GM23338 (cell line): ENCODE measurements at regions not wholly inside any gene's neighbourhood (a gene's known extent, or its start where the extent isn't known, plus 50 kb on each side); places are given as distances from the start of the nearest gene placed in this dataset.

Source experiments
- ATAC-seq: fragments of 200-7000 bp; cut with Tn5 transposase; 3 replicates; pipeline ENCODE4 v1.9.1; 2020
- DNase-seq: peaks from one replicate; pipeline ENCODE4 v3.0.0-alpha.2; 2015; ENCODE audit warnings: low spot score
- H2AFZ ChIP-seq: fragments of 200-600 bp; sonication (generic); 2 replicates; pipeline ENCODE4 v1.8.0; 2016; ENCODE audit warnings: antibody characterized with exemption, mild to moderate bottlenecking, moderate library complexity
- H3F3A ChIP-seq: fragments of 200-600 bp; sonication (generic); replicated peaks from 2 replicates; pipeline ENCODE4 v1.8.0; 2017; ENCODE audit warnings: antibody characterized with exemption, mixed run types, low read depth
- H3K27ac ChIP-seq: fragments of 200-600 bp; sonication (generic); 2 replicates; pipeline ENCODE4 v1.6.1; 2016; ENCODE audit warnings: low read depth
- H3K27me3 ChIP-seq: fragments of 200-600 bp; sonication (generic); 2 replicates; pipeline ENCODE4 v1.8.0; 2016; ENCODE audit warnings: mild to moderate bottlenecking, mixed run types, moderate library complexity; ENCODE audit not compliant: insufficient read depth
- H3K36me3 ChIP-seq: fragments of 200-600 bp; sonication (generic); 2 replicates; pipeline ENCODE4 v1.8.0; 2016; ENCODE audit warnings: mild to moderate bottlenecking; ENCODE audit not compliant: insufficient read depth
- H3K4me1 ChIP-seq: fragments of 200-600 bp; sonication (generic); 2 replicates; pipeline ENCODE4 v1.8.0; 2016; ENCODE audit warnings: mild to moderate bottlenecking, moderate library complexity; ENCODE audit not compliant: insufficient read depth
- H3K4me2 ChIP-seq: fragments of 200-600 bp; sonication (generic); 2 replicates; pipeline ENCODE4 v1.7.1; 2017; ENCODE audit warnings: mixed run types
- H3K4me3 ChIP-seq: fragments of 200-600 bp; sonication (generic); 2 replicates; pipeline ENCODE4 v1.6.1; 2016; ENCODE audit warnings: mixed run types
- H3K79me2 ChIP-seq: fragments of 200-600 bp; sonication (generic); replicated peaks from 2 replicates; pipeline ENCODE4 v1.8.0; 2017; ENCODE audit warnings: mild to moderate bottlenecking; ENCODE audit not compliant: insufficient read depth
- H3K9me2 ChIP-seq: fragments of 200-600 bp; sonication (generic); 2 replicates; pipeline ENCODE4 v1.8.0; 2017; ENCODE audit not compliant: insufficient read depth
- H4K20me1 ChIP-seq: fragments of 200-600 bp; sonication (generic); replicated peaks from 2 replicates; pipeline ENCODE4 v1.8.0; 2017; ENCODE audit warnings: mild to moderate bottlenecking; ENCODE audit not compliant: insufficient read depth
- H3K27ac Mint-ChIP-seq: 2 replicates; pipeline ENCODE4 v1.8.0; 2020; ENCODE audit warnings: inconsistent platforms, mild to moderate bottlenecking, moderate library complexity, mixed read lengths
- H3K27me3 Mint-ChIP-seq: 3 replicates; pipeline ENCODE4 v1.8.0; 2022; ENCODE audit warnings: low read depth, mild to moderate bottlenecking, moderate library complexity, mixed read lengths, inconsistent platforms; ENCODE audit not compliant: insufficient read depth, poor library complexity
- H3K36me3 Mint-ChIP-seq: 3 replicates; pipeline ENCODE4 v1.8.0; 2021; ENCODE audit warnings: low read depth, mild to moderate bottlenecking, inconsistent platforms, moderate library complexity, mixed read lengths
- H3K4me1 Mint-ChIP-seq: 3 replicates; pipeline ENCODE4 v1.8.0; 2020; ENCODE audit warnings: mild to moderate bottlenecking, inconsistent platforms, mixed read lengths
- H3K4me3 Mint-ChIP-seq: 3 replicates; pipeline ENCODE4 v1.8.0; 2021; ENCODE audit warnings: moderate library complexity, mild to moderate bottlenecking, inconsistent platforms, mixed read lengths
- H3K9me3 Mint-ChIP-seq: 3 replicates; pipeline ENCODE4 v1.8.0; 2020; ENCODE audit warnings: moderate library complexity, mild to moderate bottlenecking, inconsistent platforms, mixed read lengths
- CTCF ChIP-seq, 2 experiments: fragments of 200-600 bp in 1 of 2; sonication (generic) in 1 of 2; conservative IDR thresholded peaks; 2 replicates each; pipeline versions ENCODE4 v1.5.1 to v1.6.1; 2016 to 2017; ENCODE audit warnings: antibody characterized with exemption in 2 of 2, low read depth in 2 of 2, mild to moderate bottlenecking in 2 of 2, moderate library complexity in 1 of 2
- EZH2 ChIP-seq: fragments of 200-600 bp; sonication (generic); IDR thresholded peaks from one replicate; pipeline ENCODE4 v1.8.0; 2017; ENCODE audit warnings: antibody characterized with exemption, mild to moderate bottlenecking, low read depth; ENCODE audit not compliant: unreplicated experiment
- EZH2phosphoT487 ChIP-seq: fragments of 200-600 bp; sonication (generic); IDR thresholded peaks from one replicate; pipeline ENCODE4 v1.8.1; 2018; ENCODE audit warnings: antibody characterized with exemption; ENCODE audit not compliant: unreplicated experiment
- JUNB ChIP-seq: IDR thresholded peaks from one replicate; pipeline ENCODE4 v1.6.1; 2016; ENCODE audit warnings: antibody characterized with exemption; ENCODE audit not compliant: unreplicated experiment
- NANOG ChIP-seq: IDR thresholded peaks from 2 replicates; pipeline ENCODE4 v1.6.1; 2016; ENCODE audit warnings: antibody characterized with exemption, borderline replicate concordance
- POLR2AphosphoS5 ChIP-seq: IDR thresholded peaks from 2 replicates; pipeline ENCODE4 v1.6.1; 2016; ENCODE audit warnings: antibody characterized with exemption, low read depth
- REST ChIP-seq: IDR thresholded peaks from one replicate; pipeline ENCODE4 v1.6.1; 2018; ENCODE audit warnings: antibody characterized with exemption; ENCODE audit not compliant: unreplicated experiment
- STAT1 ChIP-seq: IDR thresholded peaks from one replicate; pipeline ENCODE4 v1.6.1; 2016; ENCODE audit warnings: antibody characterized with exemption; ENCODE audit not compliant: unreplicated experiment
- ZNF114 ChIP-seq: fragments of 250-450 bp; sonication (Bioruptor Pico); IDR thresholded peaks from 2 replicates; pipeline ENCODE4 v1.5.0; 2020; ENCODE audit warnings: mild to moderate bottlenecking, moderate library complexity
- ZNF331 ChIP-seq: fragments of 250-450 bp; sonication (Bioruptor Pico); IDR thresholded peaks from 2 replicates; pipeline ENCODE4 v1.5.0; 2020; ENCODE audit warnings: low read depth, mild to moderate bottlenecking, moderate library complexity
- ZNF462 ChIP-seq: fragments of 250-450 bp; sonication (Bioruptor Pico); IDR thresholded peaks from 2 replicates; pipeline ENCODE4 v1.5.0; 2020; ENCODE audit warnings: mild to moderate bottlenecking, moderate library complexity
- TF ChIP-seq, protein P1 (sequence below): IDR thresholded peaks from 2 replicates; pipeline ENCODE4 v1.6.1; 2016; ENCODE audit warnings: antibody characterized with exemption

- Mint-ChIP-seq H3K9me3 (peaks cover 16% of the 10 kb centered on the region), H3K27ac (no peak overlapping the region), H3K4me1 (peaks cover 15% of the 10 kb centered on the region), H3K36me3 (peaks cover 5% of the 10 kb centered on the region; the same call in 2 of the 3 replicates), H3K4me3 (no peak overlapping the region), H3K27me3 (peaks cover 4% of the 10 kb centered on the region)
- no peaks in the 10 kb centered on the region for H3K79me2 ChIP-seq
- ATAC-seq = no peak
- no peaks in the 10 kb centered on the region for H3F3A ChIP-seq
- H2AFZ ChIP-seq = no peak overlapping the region
- H3K4me2 ChIP-seq = no peak overlapping the region
- H4K20me1 ChIP-seq = no peaks in the 10 kb centered on the region
- no peaks in the 10 kb centered on the region; the same call in none of the 2 replicates for H3K9me2 ChIP-seq
- H3K4me1 ChIP-seq = peaks cover 10% of the 10 kb centered on the region
- no peak for TF ChIP-seq EZH2
- no peak for TF ChIP-seq NANOG
- no peak for TF ChIP-seq JUNB
- no peak for TF ChIP-seq REST
- no peak for TF ChIP-seq ZNF462 (CRISPR knock-in tag)
- TF ChIP-seq STAT1 = no peak
- TF ChIP-seq POLR2AphosphoS5 = no peak
- no peak for TF ChIP-seq EZH2phosphoT487
- no peak for TF ChIP-seq CTCF (conservative IDR thresholded peaks at IDR 0.05; ENCODE audit: low read depth in 2 of 2)
- TF ChIP-seq, protein P1, sequence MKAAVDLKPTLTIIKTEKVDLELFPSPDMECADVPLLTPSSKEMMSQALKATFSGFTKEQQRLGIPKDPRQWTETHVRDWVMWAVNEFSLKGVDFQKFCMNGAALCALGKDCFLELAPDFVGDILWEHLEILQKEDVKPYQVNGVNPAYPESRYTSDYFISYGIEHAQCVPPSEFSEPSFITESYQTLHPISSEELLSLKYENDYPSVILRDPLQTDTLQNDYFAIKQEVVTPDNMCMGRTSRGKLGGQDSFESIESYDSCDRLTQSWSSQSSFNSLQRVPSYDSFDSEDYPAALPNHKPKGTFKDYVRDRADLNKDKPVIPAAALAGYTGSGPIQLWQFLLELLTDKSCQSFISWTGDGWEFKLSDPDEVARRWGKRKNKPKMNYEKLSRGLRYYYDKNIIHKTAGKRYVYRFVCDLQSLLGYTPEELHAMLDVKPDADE = no peak
- TF ChIP-seq ZNF331 = no peak
- no peak for TF ChIP-seq ZNF114 (CRISPR knock-in tag)
- H3K27ac ChIP-seq = no peak overlapping the region
- no peaks in the 10 kb centered on the region for H3K36me3 ChIP-seq
- no peak for DNase-seq
- no peaks in the 10 kb centered on the region for H3K27me3 ChIP-seq
- H3K4me3 ChIP-seq = no peak overlapping the region
Measured at GRCh38 chr2:23132823-23133595, 252.0 kb upstream of the KLHL29 start.
